AG04450 (cell line): ENCODE measurements at regions not wholly inside any gene's neighbourhood (a gene's known extent, or its start where the extent isn't known, plus 50 kb on each side); places are given as distances from the start of the nearest gene placed in this dataset.

Experiments
- CTCF ChIA-PET: fragments of 300-600, 350-600 bp; formaldehyde crosslinking; extraction: SDS; loops from one replicate; lab custom pipeline; 2022; ENCODE audit warnings: antibody characterized with exemption, inconsistent platforms; lab: Charles Lee
- POLR2A ChIA-PET: fragments of 350-600 bp; formaldehyde crosslinking; extraction: SDS; loops from one replicate; lab custom pipeline; 2021; ENCODE audit warnings: antibody characterized with exemption, inconsistent platforms; lab: Yijun Ruan, JAX
- DNase-seq: peaks from one replicate; pipeline ENCODE4 v3.0.0-alpha.2; 2011; ENCODE audit warnings: low read depth, low spot score
- H3K27ac ChIP-seq: one replicate; pipeline ENCODE4 v1.5.1; 2012; ENCODE audit warnings: low read depth, low read length, control low read depth
- H3K27me3 ChIP-seq: one replicate; pipeline ENCODE4 v1.6.0; 2012; ENCODE audit warnings: low read length; ENCODE audit not compliant: control insufficient read depth, insufficient read depth
- H3K4me3 ChIP-seq: 2 replicates; pipeline ENCODE4 v1.5.1; 2011; ENCODE audit warnings: mild to moderate bottlenecking, low read depth, low read length, control low read depth
- H3K9me3 ChIP-seq: 2 replicates; pipeline ENCODE4 v1.5.1; 2012; ENCODE audit warnings: low read length; ENCODE audit not compliant: control insufficient read depth, insufficient read depth
- CTCF ChIP-seq: IDR thresholded peaks from 2 replicates; pipeline ENCODE4 v1.5.1; 2011; ENCODE audit warnings: low read depth, low read length, control low read depth, inconsistent platforms

- TF ChIP-seq CTCF, result no peak
- Histone ChIP-seq H3K27me3 (no peaks in the 10 kb centered on the region), H3K4me3 (no peak overlapping the region), H3K27ac (no peak overlapping the region), H3K9me3 (peaks cover 13% of the 10 kb centered on the region)
- ChIA-PET CTCF (no interaction called here), POLR2A (no interaction called here)
- DNase-seq, result no peak
Observed at GRCh38 chr13:69547780-69548179, 559.8 kb upstream of the ATXN8OS start.

- Histone ChIP-seq H3K4me3 (no peak overlapping the region), H3K27ac (no peak overlapping the region), H3K9me3 (peaks cover 16% of the 10 kb centered on the region), H3K27me3 (no peaks in the 10 kb centered on the region)
- POLR2A ChIA-PET, result no interaction called here
- DNase-seq, result no peak
- no peak for TF ChIP-seq CTCF
- CTCF ChIA-PET, result no interaction called here
Observed at GRCh38 chr13:69545551-69545950, 562.1 kb upstream of the ATXN8OS start.

- Histone ChIP-seq H3K4me3 (no peak overlapping the region), H3K27me3 (no peaks in the 10 kb centered on the region), H3K27ac (no peak overlapping the region), H3K9me3 (no peaks in the 10 kb centered on the region)
- ChIA-PET CTCF (interaction anchor here (1.0 kb wide), 1 partner anchor 12 kb away, joined by 4 read pairs; no protein-coding TSS in a partner anchor), POLR2A (no interaction called here)
- TF ChIP-seq CTCF, result no peak
- DNase-seq, result no peak
Observed at GRCh38 chr13:69524459-69525150, 583.0 kb upstream of the ATXN8OS start.

GRCh38 chr13:69496981-69497380 lies 610.6 kb upstream of the ATXN8OS start:
- Histone ChIP-seq H3K4me3 (no peak overlapping the region), H3K9me3 (peaks cover 6% of the 10 kb centered on the region), H3K27ac (no peak overlapping the region), H3K27me3 (no peaks in the 10 kb centered on the region)
- POLR2A ChIA-PET, result no interaction called here
- DNase-seq, result no peak
- no peak for TF ChIP-seq CTCF
- CTCF ChIA-PET, result no interaction called here

- POLR2A ChIA-PET, result no interaction called here
- H3K4me3 ChIP-seq, result no peak overlapping the region
- peaks cover 3% of the 10 kb centered on the region; the same call in 1 of the 2 replicates for H3K9me3 ChIP-seq
- CTCF ChIA-PET, result no interaction called here
- no peaks in the 10 kb centered on the region for H3K27me3 ChIP-seq
- H3K27ac ChIP-seq, result no peak overlapping the region
- TF ChIP-seq CTCF, result no peak
- no peak for DNase-seq
Observed at GRCh38 chr13:69495096-69495495, 612.5 kb upstream of the ATXN8OS start.
